SK-N-SH treated with all-trans-retinoic acid at 6 μM for 48 hours (cell line): ENCODE measurements at regions not wholly inside any gene's neighbourhood (a gene's known extent, or its start where the extent isn't known, plus 50 kb on each side); places are given as distances from the start of the nearest gene placed in this dataset.

Experiments
- ATAC-seq: fragments of 200-7000 bp; cut with Tn5 transposase; 3 replicates; pipeline ENCODE4 v1.9.1; 2020; ENCODE audit warnings: mild to moderate bottlenecking, moderate library complexity
- ARNTL ChIP-seq: fragments of 450-650 bp; formaldehyde crosslinking; IDR thresholded peaks from 2 replicates; pipeline ENCODE4 v1.5.0; 2020; ENCODE audit warnings: low read depth, mild to moderate bottlenecking, moderate library complexity, borderline replicate concordance
- BACH2 ChIP-seq: fragments of 250-450 bp; sonication (Bioruptor Pico); IDR thresholded peaks from 2 replicates; pipeline ENCODE4 v1.9.0; 2021; ENCODE audit warnings: mild to moderate bottlenecking, borderline replicate concordance
- ESRRG ChIP-seq: fragments of 250-450 bp; sonication (Bioruptor Pico); IDR thresholded peaks from 2 replicates; pipeline ENCODE4 v1.6.1; 2021; ENCODE audit warnings: mild to moderate bottlenecking
- GLIS3 ChIP-seq: fragments of 250-450 bp; sonication (Bioruptor Pico); IDR thresholded peaks from 2 replicates; pipeline ENCODE4 v1.5.0; 2020; ENCODE audit warnings: mild to moderate bottlenecking, moderate library complexity
- ISL1 ChIP-seq: fragments of 250-450 bp; sonication (Bioruptor Pico); IDR thresholded peaks from 2 replicates; pipeline ENCODE4 v2.1.2; 2022; ENCODE audit warnings: mild to moderate bottlenecking, moderate library complexity
- PATZ1 ChIP-seq: fragments of 250-450 bp; sonication (Bioruptor Pico); IDR thresholded peaks from 2 replicates; pipeline ENCODE4 v1.8.0; 2020; ENCODE audit warnings: mild to moderate bottlenecking, moderate library complexity, borderline replicate concordance
- POU6F1 ChIP-seq: fragments of 250-450 bp; sonication (Bioruptor Pico); IDR thresholded peaks from 2 replicates; pipeline ENCODE4 v1.8.0; 2021; ENCODE audit warnings: low read depth, mild to moderate bottlenecking, moderate library complexity, borderline replicate concordance
- PPARA ChIP-seq: fragments of 250-450 bp; sonication (Bioruptor Pico); IDR thresholded peaks from 2 replicates; pipeline ENCODE4 v1.5.0; 2020; ENCODE audit warnings: mild to moderate bottlenecking, borderline replicate concordance
- RARB ChIP-seq: fragments of 250-450 bp; sonication (Bioruptor Pico); IDR thresholded peaks from 2 replicates; pipeline ENCODE4 v1.8.0; 2021; ENCODE audit warnings: mild to moderate bottlenecking, moderate library complexity
- TCF4 ChIP-seq: fragments of 250-450 bp; sonication (Bioruptor Pico); IDR thresholded peaks from 2 replicates; pipeline ENCODE4 v1.8.0; 2021; ENCODE audit warnings: mild to moderate bottlenecking, moderate library complexity, borderline replicate concordance
- TOX ChIP-seq: fragments of 250-450 bp; sonication (Bioruptor Pico); IDR thresholded peaks from 2 replicates; pipeline ENCODE4 v1.8.0; 2021; ENCODE audit warnings: mild to moderate bottlenecking, moderate library complexity, borderline replicate concordance
- ZC3H10 ChIP-seq: fragments of 250-450 bp; sonication (Bioruptor Pico); IDR thresholded peaks from 2 replicates; pipeline ENCODE4 v1.5.1; 2021; ENCODE audit warnings: mild to moderate bottlenecking, moderate library complexity
- ZFP3 ChIP-seq: fragments of 250-450 bp; sonication (Bioruptor Pico); IDR thresholded peaks from 2 replicates; pipeline ENCODE4 v1.5.0; 2020; ENCODE audit warnings: mild to moderate bottlenecking, moderate library complexity
- ZFP30 ChIP-seq: fragments of 450-650 bp; formaldehyde crosslinking; IDR thresholded peaks from 2 replicates; pipeline ENCODE4 v1.5.0; 2022; ENCODE audit warnings: mild to moderate bottlenecking, moderate library complexity
- ZNF565 ChIP-seq: fragments of 450-650 bp; formaldehyde crosslinking; conservative IDR thresholded peaks from 2 replicates; pipeline ENCODE4 v1.5.0; 2020; ENCODE audit warnings: low read depth, mild to moderate bottlenecking, moderate library complexity
- ZNF70 ChIP-seq: fragments of 450-650 bp; formaldehyde crosslinking; IDR thresholded peaks from 2 replicates; pipeline ENCODE4 v1.5.0; 2020; ENCODE audit warnings: mild to moderate bottlenecking, moderate library complexity
- TF ChIP-seq, protein P1 (sequence below): fragments of 250-450 bp; sonication (Bioruptor Pico); IDR thresholded peaks from 2 replicates; pipeline ENCODE4 v1.5.1; 2020; ENCODE audit warnings: low read depth, mild to moderate bottlenecking, moderate library complexity
- TF ChIP-seq, protein P2 (sequence below): fragments of 250-450 bp; sonication (Bioruptor Pico); IDR thresholded peaks from 2 replicates; pipeline ENCODE4 v1.5.1; 2021; ENCODE audit warnings: mild to moderate bottlenecking, moderate library complexity

DNA sequence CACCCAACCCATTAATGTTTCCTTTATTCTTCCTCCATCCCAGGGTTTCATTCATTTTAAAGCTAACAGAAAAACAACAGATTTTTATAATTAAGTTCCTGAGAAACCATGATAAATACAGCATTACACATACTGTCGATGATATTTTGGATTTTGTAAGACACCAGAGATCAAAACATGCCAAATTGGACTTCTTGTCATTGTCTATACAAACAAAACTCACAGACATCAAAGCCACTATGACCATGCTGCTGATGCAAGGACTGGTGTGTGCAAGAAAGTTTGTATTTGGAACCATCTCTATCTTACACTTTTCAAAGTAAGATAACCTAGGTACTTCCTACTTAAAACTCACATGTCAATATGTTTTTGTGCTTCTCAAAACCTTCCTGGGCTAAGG lies 294.0 kb upstream of the UGT8 start:
- no peak for TF ChIP-seq PPARA
- TF ChIP-seq ZNF70 (CRISPR knock-in tag) = no peak
- no peak for TF ChIP-seq ZFP3 (CRISPR knock-in tag)
- no peak for TF ChIP-seq ZC3H10
- TF ChIP-seq GLIS3 = no peak
- TF ChIP-seq ZNF565 = no peak
- TF ChIP-seq ZFP30 (CRISPR knock-in tag) = no peak
- no peak for TF ChIP-seq TOX (CRISPR knock-in tag)
- TF ChIP-seq, protein P1, sequence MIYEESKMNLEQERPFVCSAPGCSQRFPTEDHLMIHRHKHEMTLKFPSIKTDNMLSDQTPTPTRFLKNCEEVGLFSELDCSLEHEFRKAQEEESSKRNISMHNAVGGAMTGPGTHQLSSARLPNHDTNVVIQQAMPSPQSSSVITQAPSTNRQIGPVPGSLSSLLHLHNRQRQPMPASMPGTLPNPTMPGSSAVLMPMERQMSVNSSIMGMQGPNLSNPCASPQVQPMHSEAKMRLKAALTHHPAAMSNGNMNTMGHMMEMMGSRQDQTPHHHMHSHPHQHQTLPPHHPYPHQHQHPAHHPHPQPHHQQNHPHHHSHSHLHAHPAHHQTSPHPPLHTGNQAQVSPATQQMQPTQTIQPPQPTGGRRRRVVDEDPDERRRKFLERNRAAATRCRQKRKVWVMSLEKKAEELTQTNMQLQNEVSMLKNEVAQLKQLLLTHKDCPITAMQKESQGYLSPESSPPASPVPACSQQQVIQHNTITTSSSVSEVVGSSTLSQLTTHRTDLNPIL (CRISPR knock-in tag) = no peak
- no peak for TF ChIP-seq RARB (CRISPR knock-in tag)
- TF ChIP-seq ISL1 (CRISPR knock-in tag) = no peak
- no peak for TF ChIP-seq ESRRG
- no peak for TF ChIP-seq POU6F1 (CRISPR knock-in tag)
- TF ChIP-seq, protein P2, sequence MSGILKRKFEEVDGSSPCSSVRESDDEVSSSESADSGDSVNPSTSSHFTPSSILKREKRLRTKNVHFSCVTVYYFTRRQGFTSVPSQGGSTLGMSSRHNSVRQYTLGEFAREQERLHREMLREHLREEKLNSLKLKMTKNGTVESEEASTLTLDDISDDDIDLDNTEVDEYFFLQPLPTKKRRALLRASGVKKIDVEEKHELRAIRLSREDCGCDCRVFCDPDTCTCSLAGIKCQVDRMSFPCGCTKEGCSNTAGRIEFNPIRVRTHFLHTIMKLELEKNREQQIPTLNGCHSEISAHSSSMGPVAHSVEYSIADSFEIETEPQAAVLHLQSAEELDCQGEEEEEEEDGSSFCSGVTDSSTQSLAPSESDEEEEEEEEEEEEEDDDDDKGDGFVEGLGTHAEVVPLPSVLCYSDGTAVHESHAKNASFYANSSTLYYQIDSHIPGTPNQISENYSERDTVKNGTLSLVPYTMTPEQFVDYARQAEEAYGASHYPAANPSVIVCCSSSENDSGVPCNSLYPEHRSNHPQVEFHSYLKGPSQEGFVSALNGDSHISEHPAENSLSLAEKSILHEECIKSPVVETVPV (CRISPR knock-in tag) = no peak
- ATAC-seq = no peak

GRCh38 chr4:114306946-114307345 lies 291.7 kb upstream of the UGT8 start:
- no peak for ATAC-seq
- TF ChIP-seq, protein P1 (CRISPR knock-in tag) = no peak
- no peak for TF ChIP-seq ZC3H10

DNA sequence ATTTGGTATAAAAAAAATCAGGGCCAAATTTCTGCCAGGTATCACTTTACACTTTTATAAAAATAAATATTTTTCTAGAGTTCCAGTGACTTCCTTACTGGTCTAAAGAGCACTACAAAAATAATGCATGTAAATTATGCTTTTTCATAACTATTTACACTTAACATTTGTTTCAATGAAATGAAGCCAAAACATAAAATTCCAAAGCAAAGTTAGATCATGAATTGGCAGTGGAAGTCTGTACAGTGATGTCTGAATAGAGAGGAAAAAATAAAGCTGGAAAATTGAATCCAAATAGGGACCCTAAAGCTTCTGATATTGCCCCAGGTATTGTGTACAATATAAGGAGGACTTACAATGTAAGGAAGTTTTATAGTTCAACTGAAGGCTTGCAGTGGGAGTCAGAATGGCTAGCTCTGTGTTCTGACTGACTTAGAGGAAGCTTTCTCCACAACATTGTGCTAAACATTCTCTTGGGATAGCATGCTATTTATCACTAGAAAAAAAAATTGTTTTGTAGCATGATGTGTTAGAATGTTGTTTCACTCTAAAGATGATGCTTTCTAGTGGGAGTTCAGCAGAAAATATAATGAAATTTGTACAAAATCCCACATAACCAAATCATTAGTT lies 288.2 kb upstream of the UGT8 start:
- no peak for ATAC-seq
- TF ChIP-seq ISL1 (CRISPR knock-in tag) = no peak
- TF ChIP-seq PATZ1 = no peak
- no peak for TF ChIP-seq ESRRG
- no peak for TF ChIP-seq ZFP3 (CRISPR knock-in tag)
- no peak for TF ChIP-seq ZNF565
- no peak for TF ChIP-seq TCF4 (CRISPR knock-in tag)
- no peak for TF ChIP-seq BACH2 (CRISPR knock-in tag)
- no peak for TF ChIP-seq ARNTL (CRISPR knock-in tag)
- TF ChIP-seq, protein P2 (CRISPR knock-in tag) = no peak
- TF ChIP-seq POU6F1 (CRISPR knock-in tag) = no peak
- no peak for TF ChIP-seq GLIS3
- no peak for TF ChIP-seq TOX (CRISPR knock-in tag)
- TF ChIP-seq ZC3H10 = no peak
- no peak for TF ChIP-seq ZNF70 (CRISPR knock-in tag)
- TF ChIP-seq PPARA = no peak
- TF ChIP-seq, all 23 proteins: peak for 0
